ENCODE measurements at regions not wholly inside any gene's neighbourhood (a gene's known extent, or its start where the extent isn't known, plus 50 kb on each side); places are given as distances from the start of the nearest gene placed in this dataset.

GRCh38 chr3:99442599-99442998 lies 195.8 kb upstream of the COL8A1 start:
- no peak overlapping the region for H3K27ac Mint-ChIP-seq
- peaks cover 5 to 10% of the 10 kb centered on the region in 2 donors for H3K9me3 Mint-ChIP-seq
- no peaks in the 10 kb centered on the region for H3K27me3 Mint-ChIP-seq (ENCODE audit: low read depth)
- no peaks in the 10 kb centered on the region for H3K4me1 Mint-ChIP-seq (ENCODE audit: low read depth)
- ATAC-seq (replicated peaks in 1 of 2) (no peak), DNase-seq (no peak)
- no peaks in the 10 kb centered on the region for H3K36me3 Mint-ChIP-seq (ENCODE audit: insufficient read depth in 2 of 2)
- H3K4me3 Mint-ChIP-seq, result no peak overlapping the region

- no peak for DNase-seq
- H3K27me3 Mint-ChIP-seq (ENCODE audit: low read depth), result no peaks in the 10 kb centered on the region
- no peak overlapping the region for H3K4me3 Mint-ChIP-seq
- H3K36me3 Mint-ChIP-seq (ENCODE audit: insufficient read depth in 2 of 2), result no peaks in the 10 kb centered on the region
- no peaks in the 10 kb centered on the region for H3K4me1 Mint-ChIP-seq (ENCODE audit: low read depth)
- ATAC-seq (replicated peaks in 1 of 2), result no peak
- H3K27ac Mint-ChIP-seq, result no peak overlapping the region
- H3K9me3 Mint-ChIP-seq, result peaks cover 10 to 11% of the 10 kb centered on the region in 2 donors
Measured at GRCh38 chr3:99439892-99440291, 198.5 kb upstream of the COL8A1 start.

DNA sequence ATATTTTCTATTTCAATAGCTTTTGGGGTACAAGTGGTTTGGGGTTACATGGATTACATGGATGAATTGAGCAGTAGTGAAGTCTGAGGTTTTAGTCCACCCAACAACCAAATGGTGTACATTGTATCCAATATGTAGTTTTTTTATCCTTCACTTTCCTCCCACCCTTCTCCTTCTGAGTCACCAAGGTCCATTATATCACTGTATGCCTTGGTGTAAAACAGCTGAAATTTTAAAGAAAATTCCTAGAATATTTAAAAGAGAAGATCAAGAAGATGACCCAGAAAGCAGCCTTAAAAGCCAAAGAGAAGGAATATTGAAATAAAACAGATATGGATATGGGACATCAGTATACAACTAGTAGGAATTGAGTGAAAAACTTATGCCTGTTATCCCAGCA lies 204.2 kb upstream of the COL8A1 start:
- Mint-ChIP-seq H3K36me3 (ENCODE audit: insufficient read depth in 2 of 2) (no peaks in the 10 kb centered on the region), H3K27ac (no peak overlapping the region), H3K4me1 (ENCODE audit: low read depth) (no peaks in the 10 kb centered on the region), H3K4me3 (no peak overlapping the region), H3K27me3 (ENCODE audit: low read depth) (no peaks in the 10 kb centered on the region), H3K9me3 (peaks cover 3 to 8% of the 10 kb centered on the region in 2 donors)
- ATAC-seq (replicated peaks in 1 of 2), result no peak
- no peak for DNase-seq

DNA sequence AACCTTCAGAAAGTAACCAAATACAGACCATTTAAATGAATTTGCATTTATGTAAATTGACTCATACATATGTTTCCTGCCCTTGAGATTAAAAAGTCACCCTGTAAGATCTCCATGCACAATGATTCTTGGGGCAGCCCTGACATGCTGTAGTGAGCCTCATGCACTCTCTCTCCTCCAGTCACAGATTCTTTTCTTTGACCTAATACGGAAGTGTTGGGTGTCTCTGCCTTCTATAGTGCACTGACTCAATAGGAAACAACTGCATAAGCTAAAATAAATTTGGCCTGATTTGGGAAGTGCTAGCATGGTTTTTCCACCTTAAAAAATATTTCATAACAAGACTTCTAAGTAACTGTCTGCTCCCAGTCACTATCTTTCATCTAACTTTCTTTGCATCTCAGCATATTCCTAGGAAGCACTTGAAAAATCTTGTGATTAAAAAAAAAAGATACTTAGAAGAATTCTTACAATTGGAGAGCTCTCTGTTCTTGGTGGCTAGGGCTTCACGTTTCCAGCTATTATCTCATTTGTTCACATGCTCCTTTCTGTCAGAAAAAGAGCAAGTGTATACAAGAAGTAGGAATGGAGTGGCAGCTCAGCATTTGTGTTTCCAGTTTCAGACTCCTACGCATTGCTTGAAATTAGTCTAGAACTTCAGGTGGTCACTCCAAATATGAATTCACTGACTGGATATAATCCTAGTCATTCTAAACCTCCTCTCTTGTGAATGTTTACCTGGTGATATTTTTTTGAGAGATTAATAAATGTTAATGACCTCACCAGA lies 207.9 kb upstream of the COL8A1 start:
- H3K4me1 Mint-ChIP-seq (ENCODE audit: low read depth), result no peaks in the 10 kb centered on the region
- no peak overlapping the region for H3K4me3 Mint-ChIP-seq
- H3K27ac Mint-ChIP-seq, result no peak overlapping the region
- ATAC-seq (replicated peaks in 1 of 2) (no peak), DNase-seq (no peak)
- peaks cover 0 to 3% of the 10 kb centered on the region in 2 donors for H3K9me3 Mint-ChIP-seq
- H3K36me3 Mint-ChIP-seq (ENCODE audit: insufficient read depth in 2 of 2), result no peaks in the 10 kb centered on the region
- no peaks in the 10 kb centered on the region for H3K27me3 Mint-ChIP-seq (ENCODE audit: low read depth)

DNA sequence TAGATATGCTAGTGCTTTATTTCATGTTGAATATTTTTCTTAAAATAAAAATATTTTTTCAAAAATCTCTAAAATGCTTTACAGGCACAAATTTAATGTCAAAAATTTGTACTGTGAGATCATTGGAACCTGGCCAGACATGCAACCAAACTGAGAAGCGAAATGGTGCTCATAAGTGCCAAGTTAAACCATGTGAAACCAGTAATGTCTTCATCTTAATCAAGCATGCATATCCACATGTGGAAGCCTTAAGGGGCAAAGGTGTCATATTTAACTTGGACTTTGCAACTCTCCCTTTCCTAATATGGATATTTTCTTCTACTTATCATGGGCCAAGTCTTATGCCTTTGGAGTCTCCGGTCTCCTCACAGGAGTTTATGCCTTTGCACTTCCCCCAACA lies 208.9 kb upstream of the COL8A1 start:
- H3K27me3 Mint-ChIP-seq (ENCODE audit: low read depth), result no peaks in the 10 kb centered on the region
- H3K27ac Mint-ChIP-seq, result no peak overlapping the region
- no peak overlapping the region for H3K4me3 Mint-ChIP-seq
- DNase-seq, result no peak
- peaks cover 0 to 2% of the 10 kb centered on the region in 2 donors for H3K9me3 Mint-ChIP-seq
- no peaks in the 10 kb centered on the region for H3K36me3 Mint-ChIP-seq (ENCODE audit: insufficient read depth in 2 of 2)
- ATAC-seq (replicated peaks in 1 of 2), result no peak
- H3K4me1 Mint-ChIP-seq (ENCODE audit: low read depth), result no peaks in the 10 kb centered on the region

DNA sequence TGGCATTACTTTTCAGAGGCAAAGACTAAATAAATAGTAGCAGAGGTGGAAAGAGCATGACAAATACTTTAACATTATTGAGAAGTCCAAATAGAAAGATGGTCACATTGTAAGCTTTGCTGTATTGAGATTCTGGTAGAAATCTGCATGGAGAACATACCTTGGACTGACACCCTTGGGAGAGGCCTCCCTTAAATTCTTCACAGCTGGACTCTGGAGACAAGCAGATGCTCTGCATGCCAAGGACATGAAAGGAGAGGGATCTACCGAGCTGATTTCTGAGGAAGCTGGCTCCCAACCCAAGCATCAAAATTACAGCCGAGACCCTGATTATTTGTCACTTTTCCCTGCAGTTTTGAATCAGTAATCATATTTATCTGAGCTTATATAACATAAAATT lies 212.5 kb upstream of the COL8A1 start:
- H3K9me3 Mint-ChIP-seq, result peaks cover 0 to 2% of the 10 kb centered on the region in 2 donors

DNA sequence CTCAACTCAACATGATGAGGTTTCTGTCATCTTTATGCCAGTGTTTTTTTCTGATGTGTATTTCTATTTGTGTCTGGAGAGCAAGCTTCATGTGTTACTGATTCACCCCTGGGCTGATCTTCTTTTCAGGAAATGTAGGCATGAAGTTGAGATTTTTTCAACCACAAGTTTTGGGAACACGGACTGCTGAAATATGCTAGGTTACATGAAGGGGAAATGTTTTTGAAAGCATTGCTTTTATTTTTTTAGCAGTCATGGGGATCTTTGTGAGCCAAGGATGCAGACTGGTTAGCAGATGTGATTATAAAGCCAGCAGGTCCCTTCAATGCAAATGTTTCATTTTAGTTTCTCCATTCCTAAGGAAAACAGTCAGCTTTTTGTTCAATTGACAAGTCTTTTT lies 219.3 kb upstream of the COL8A1 start:
- Mint-ChIP-seq H3K36me3 (ENCODE audit: insufficient read depth in 2 of 2) (no peaks in the 10 kb centered on the region), H3K9me3 (no peaks in the 10 kb centered on the region), H3K27me3 (ENCODE audit: low read depth) (no peaks in the 10 kb centered on the region), H3K4me1 (ENCODE audit: low read depth) (no peaks in the 10 kb centered on the region), H3K27ac (no peak overlapping the region), H3K4me3 (no peak overlapping the region)
- ATAC-seq (replicated peaks in 1 of 2), result no peak
- no peak for DNase-seq

More for the DNA sequence above, 212.5 kb upstream of the COL8A1 start:
- Mint-ChIP-seq H3K27ac (no peak overlapping the region), H3K36me3 (ENCODE audit: insufficient read depth in 2 of 2) (no peaks in the 10 kb centered on the region), H3K4me1 (ENCODE audit: low read depth) (no peaks in the 10 kb centered on the region), H3K4me3 (no peak overlapping the region), H3K27me3 (ENCODE audit: low read depth) (no peaks in the 10 kb centered on the region)
- DNase-seq (no peak), ATAC-seq (replicated peaks in 1 of 2) (no peak)

DNA sequence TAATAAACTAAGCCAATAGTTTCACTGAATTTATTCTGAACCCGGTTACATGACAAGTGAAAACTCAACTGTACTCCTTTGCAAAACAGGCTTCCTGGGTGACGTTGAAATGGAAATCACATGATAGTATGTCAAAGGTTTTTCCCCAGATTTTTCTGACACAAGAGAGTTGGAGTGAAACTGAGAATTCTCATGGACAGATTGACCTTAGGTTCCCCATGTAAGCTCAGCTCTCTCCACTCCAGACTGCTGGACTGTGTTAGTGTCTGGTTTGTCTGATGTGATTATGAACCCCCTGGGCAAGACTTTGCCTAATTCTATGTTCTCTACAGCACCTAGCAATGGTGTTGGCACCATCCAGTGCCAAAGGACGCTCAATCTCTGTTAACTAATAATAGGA lies 219.7 kb upstream of the COL8A1 start:
- no peak for ATAC-seq (replicated peaks in 1 of 2)

GRCh38 chr3:99418209-99418635 lies 220.2 kb upstream of the COL8A1 start:
- Mint-ChIP-seq H3K4me1 (ENCODE audit: low read depth) (no peaks in the 10 kb centered on the region), H3K4me3 (no peak overlapping the region), H3K27me3 (ENCODE audit: low read depth) (no peaks in the 10 kb centered on the region), H3K9me3 (peaks cover 0 to 2% of the 10 kb centered on the region in 2 donors), H3K36me3 (ENCODE audit: insufficient read depth in 2 of 2) (no peaks in the 10 kb centered on the region), H3K27ac (no peak overlapping the region)
- DNase-seq, result no peak
- ATAC-seq (replicated peaks in 1 of 2), result no peak

More for the DNA sequence above, 219.7 kb upstream of the COL8A1 start:
- Mint-ChIP-seq H3K27me3 (ENCODE audit: low read depth) (no peaks in the 10 kb centered on the region), H3K4me1 (ENCODE audit: low read depth) (no peaks in the 10 kb centered on the region), H3K27ac (no peak overlapping the region), H3K9me3 (peaks cover 0 to 2% of the 10 kb centered on the region in 2 donors), H3K4me3 (no peak overlapping the region), H3K36me3 (ENCODE audit: insufficient read depth in 2 of 2) (no peaks in the 10 kb centered on the region)
- no peak for DNase-seq

DNA sequence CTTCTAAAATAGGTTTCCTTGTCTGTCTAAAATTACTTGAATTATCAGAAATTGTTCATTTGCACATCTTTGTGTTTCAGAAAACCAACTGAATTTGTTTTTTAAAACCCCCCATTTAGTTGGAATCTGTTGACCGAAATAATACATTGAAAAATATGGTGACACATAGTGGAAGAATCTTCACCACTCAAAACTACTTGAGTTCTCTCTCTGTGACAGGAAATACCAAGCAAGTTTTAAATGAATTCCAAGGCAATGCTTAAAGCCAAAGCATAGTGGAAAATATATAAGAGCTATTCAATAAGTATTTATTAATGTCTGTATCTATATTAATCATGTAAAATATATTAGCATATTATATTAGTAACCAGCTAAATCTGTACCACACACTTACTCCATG lies 224.9 kb upstream of the COL8A1 start:
- Mint-ChIP-seq H3K9me3 (peaks cover 0 to 2% of the 10 kb centered on the region in 2 donors), H3K36me3 (ENCODE audit: insufficient read depth in 2 of 2) (no peaks in the 10 kb centered on the region), H3K27me3 (ENCODE audit: low read depth) (no peaks in the 10 kb centered on the region), H3K27ac (no peak overlapping the region), H3K4me1 (ENCODE audit: low read depth) (no peaks in the 10 kb centered on the region), H3K4me3 (no peak overlapping the region)
- DNase-seq (no peak), ATAC-seq (replicated peaks in 1 of 2) (no peak)

GRCh38 chr3:99410789-99411311 lies 227.5 kb upstream of the COL8A1 start:
- Mint-ChIP-seq H3K27ac (no peak overlapping the region), H3K27me3 (ENCODE audit: low read depth) (no peaks in the 10 kb centered on the region), H3K4me1 (ENCODE audit: low read depth) (no peaks in the 10 kb centered on the region), H3K36me3 (ENCODE audit: insufficient read depth in 2 of 2) (no peaks in the 10 kb centered on the region), H3K9me3 (peaks cover 0 to 2% of the 10 kb centered on the region in 2 donors), H3K4me3 (no peak overlapping the region)
- DNase-seq (no peak), ATAC-seq (replicated peaks in 1 of 2) (no peak)

GRCh38 chr3:99409961-99410360 lies 228.4 kb upstream of the COL8A1 start:
- no peaks in the 10 kb centered on the region for H3K36me3 Mint-ChIP-seq (ENCODE audit: insufficient read depth in 2 of 2)
- no peaks in the 10 kb centered on the region for H3K27me3 Mint-ChIP-seq (ENCODE audit: low read depth)
- no peak overlapping the region for H3K4me3 Mint-ChIP-seq
- ATAC-seq (replicated peaks in 1 of 2) (no peak), DNase-seq (no peak)
- peaks cover 0 to 2% of the 10 kb centered on the region in 2 donors for H3K9me3 Mint-ChIP-seq
- H3K4me1 Mint-ChIP-seq (ENCODE audit: low read depth), result no peaks in the 10 kb centered on the region
- no peak overlapping the region for H3K27ac Mint-ChIP-seq

DNA sequence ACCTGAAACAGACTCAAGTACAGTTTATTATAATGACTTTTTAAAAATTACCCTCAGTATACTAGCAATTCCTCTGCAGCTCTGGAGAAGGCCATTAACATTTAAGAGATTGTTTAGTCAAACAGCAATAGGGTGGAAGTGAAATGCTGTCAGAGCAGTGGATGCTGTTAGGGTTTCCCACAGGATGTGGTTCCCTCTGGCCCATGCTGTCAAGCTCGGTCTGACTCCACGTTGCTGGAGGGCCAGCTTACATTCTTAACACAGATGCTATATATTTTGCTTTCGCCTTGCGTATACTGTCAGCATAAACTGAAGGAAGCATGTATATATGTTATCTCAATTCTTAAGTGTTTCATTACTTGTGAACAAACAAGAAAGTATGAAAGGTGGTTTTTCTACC lies 231.1 kb upstream of the COL8A1 start:
- H3K36me3 Mint-ChIP-seq (ENCODE audit: insufficient read depth in 2 of 2), result no peaks in the 10 kb centered on the region
- H3K4me1 Mint-ChIP-seq (ENCODE audit: low read depth), result no peaks in the 10 kb centered on the region
- no peak overlapping the region for H3K27ac Mint-ChIP-seq
- H3K4me3 Mint-ChIP-seq, result no peak overlapping the region
- H3K9me3 Mint-ChIP-seq, result no peaks in the 10 kb centered on the region
- H3K27me3 Mint-ChIP-seq (ENCODE audit: low read depth), result no peaks in the 10 kb centered on the region
- no peak for ATAC-seq (replicated peaks in 1 of 2)
- no peak for DNase-seq

GRCh38 chr3:99402755-99403154 lies 235.6 kb upstream of the COL8A1 start:
- Mint-ChIP-seq H3K27me3 (ENCODE audit: low read depth) (no peaks in the 10 kb centered on the region), H3K36me3 (ENCODE audit: insufficient read depth in 2 of 2) (peaks cover 1 to 4% of the 10 kb centered on the region in 2 donors), H3K27ac (no peak overlapping the region), H3K9me3 (peaks cover 4 to 9% of the 10 kb centered on the region in 2 donors), H3K4me3 (no peak overlapping the region), H3K4me1 (ENCODE audit: low read depth) (no peaks in the 10 kb centered on the region)
- ATAC-seq (replicated peaks in 1 of 2) (no peak), DNase-seq (no peak)

All from activated T-cell treated with anti-CD3 and anti-CD28 coated beads, Interleukin-2, amount 50 U/mL, for 72 hours (primary cell).